Lung (tissue), 11 donors: ENCODE measurements at regions not wholly inside any gene's neighbourhood (a gene's known extent, or its start where the extent isn't known, plus 50 kb on each side); places are given as distances from the start of the nearest gene placed in this dataset.

ENCODE experiments used
- ATAC-seq: fragments of 200-7000 bp; cut with Tn5 transposase; one replicate; pipeline ENCODE4 v1.9.1; 2020; ENCODE audit warnings: moderate number of reproducible peaks; ENCODE audit not compliant: insufficient read depth, low FRiP score
- DNase-seq, 3 donors: peaks; one replicate each; pipeline ENCODE4 v3.0.0-alpha.2; 2013 to 2017
- H3K27ac ChIP-seq, 2 donors: one replicate each; pipeline ENCODE4 v1.5.1; 2013; ENCODE audit warnings: mild to moderate bottlenecking in 2 of 2, moderate library complexity in 2 of 2, control low read depth in 1 of 2, inconsistent platforms in 1 of 2, low read depth in 1 of 2, low read length in 1 of 2
- H3K27me3 ChIP-seq, 3 donors: one replicate each; pipeline ENCODE4 v1.5.1; 2013; ENCODE audit warnings: low read length in 2 of 3; ENCODE audit not compliant: control insufficient read depth in 3 of 3, insufficient read depth in 3 of 3
- H3K36me3 ChIP-seq, 4 donors: one replicate each; pipeline ENCODE4 v1.5.1; 2013; ENCODE audit warnings: low read length in 4 of 4, mild to moderate bottlenecking in 1 of 4, moderate library complexity in 1 of 4; ENCODE audit not compliant: control insufficient read depth in 4 of 4, insufficient read depth in 4 of 4
- H3K4me1 ChIP-seq, 5 donors: one replicate each; pipeline ENCODE4 v1.5.1; 2013; ENCODE audit warnings: low read length in 5 of 5, mild to moderate bottlenecking in 2 of 5, moderate library complexity in 1 of 5; ENCODE audit not compliant: control insufficient read depth in 5 of 5, insufficient read depth in 5 of 5
- H3K4me3 ChIP-seq: one replicate; pipeline ENCODE4 v1.5.1; 2013; ENCODE audit warnings: mild to moderate bottlenecking, control low read depth, moderate library complexity
- H3K9ac ChIP-seq, 2 donors: one replicate each; pipeline ENCODE4 v1.5.1; 2013; ENCODE audit warnings: low read length in 2 of 2, control low read depth in 1 of 2; ENCODE audit not compliant: insufficient read depth in 1 of 2
- H3K9me3 ChIP-seq, 4 donors: one replicate each; pipeline ENCODE4 v1.5.1; 2013; ENCODE audit warnings: low read length in 3 of 4, mild to moderate bottlenecking in 1 of 4, moderate library complexity in 1 of 4; ENCODE audit not compliant: control insufficient read depth in 4 of 4, insufficient read depth in 3 of 4
- WGBS, 2 donors: extraction: QIAGEN DNeasy Blood & Tissue Kit; methylation state at CpG; one replicate each; pipeline ENCODE4 v1.1.7; 2013; 5-methylcytosine and 5-hydroxymethylcytosine counted together
- TF ChIP-seq, protein P1 (sequence below): IDR thresholded peaks from 2 replicates; pipeline ENCODE4 v1.5.1; 2012; ENCODE audit warnings: mild to moderate bottlenecking; ENCODE audit errors: control extremely low read depth, extremely low read depth
- donor health status: control.
- donor health status: control.
- donor health status: Bipolar disorder and iron deficiency.
- donor health status: healthy.
- donor health status: DM: yes; HTN: yes; CAD: no.

GRCh38 chr14:38139926-38140325, 67.8 kb upstream of the SSTR1 start:
- no peak overlapping the region for H3K9ac ChIP-seq
- peaks cover 0 to 2% (median 0%) of the 10 kb centered on the region in 4 donors for H3K9me3 ChIP-seq
- no peak for DNase-seq
- peaks cover 0 to 14% (median 0%) of the 10 kb centered on the region in 5 donors for H3K4me1 ChIP-seq
- ATAC-seq: no peak
- no peak overlapping the region for H3K4me3 ChIP-seq
- no peaks in the 10 kb centered on the region for H3K27me3 ChIP-seq
- no peaks in the 10 kb centered on the region for H3K36me3 ChIP-seq
- 81 to 89% methylated on average over 2 of the region's 2 CpGs for WGBS, 2 donors
- H3K27ac ChIP-seq: no peak overlapping the region
- TF ChIP-seq, protein P1, sequence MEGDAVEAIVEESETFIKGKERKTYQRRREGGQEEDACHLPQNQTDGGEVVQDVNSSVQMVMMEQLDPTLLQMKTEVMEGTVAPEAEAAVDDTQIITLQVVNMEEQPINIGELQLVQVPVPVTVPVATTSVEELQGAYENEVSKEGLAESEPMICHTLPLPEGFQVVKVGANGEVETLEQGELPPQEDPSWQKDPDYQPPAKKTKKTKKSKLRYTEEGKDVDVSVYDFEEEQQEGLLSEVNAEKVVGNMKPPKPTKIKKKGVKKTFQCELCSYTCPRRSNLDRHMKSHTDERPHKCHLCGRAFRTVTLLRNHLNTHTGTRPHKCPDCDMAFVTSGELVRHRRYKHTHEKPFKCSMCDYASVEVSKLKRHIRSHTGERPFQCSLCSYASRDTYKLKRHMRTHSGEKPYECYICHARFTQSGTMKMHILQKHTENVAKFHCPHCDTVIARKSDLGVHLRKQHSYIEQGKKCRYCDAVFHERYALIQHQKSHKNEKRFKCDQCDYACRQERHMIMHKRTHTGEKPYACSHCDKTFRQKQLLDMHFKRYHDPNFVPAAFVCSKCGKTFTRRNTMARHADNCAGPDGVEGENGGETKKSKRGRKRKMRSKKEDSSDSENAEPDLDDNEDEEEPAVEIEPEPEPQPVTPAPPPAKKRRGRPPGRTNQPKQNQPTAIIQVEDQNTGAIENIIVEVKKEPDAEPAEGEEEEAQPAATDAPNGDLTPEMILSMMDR: no peak

- Histone ChIP-seq H3K27ac (no peak overlapping the region), H3K4me3 (no peak overlapping the region), H3K9ac (no peak overlapping the region), H3K36me3 (no peaks in the 10 kb centered on the region), H3K4me1 (peaks cover 0 to 8% (median 0%) of the 10 kb centered on the region in 5 donors), H3K9me3 (peaks cover 0 to 2% (median 0%) of the 10 kb centered on the region in 4 donors), H3K27me3 (no peaks in the 10 kb centered on the region)
- TF ChIP-seq, protein P1: no peak
- DNase-seq (no peak), ATAC-seq (no peak)
- WGBS, 2 donors: 71 to 82% methylated on average over 4 of the region's 4 CpGs
Observed at GRCh38 chr14:38143170-38143569, 64.5 kb upstream of the SSTR1 start.

GRCh38 chr14:38143659-38144505, 63.8 kb upstream of the SSTR1 start:
- WGBS, 2 donors: 67 to 68% methylated on average over 6 of the region's 6 CpGs
- no peak overlapping the region for H3K27ac ChIP-seq
- H3K36me3 ChIP-seq: no peaks in the 10 kb centered on the region
- peaks cover 0 to 8% (median 0%) of the 10 kb centered on the region in 5 donors for H3K4me1 ChIP-seq
- ATAC-seq (peak; percentile 41), DNase-seq (peak in 1 of 3 donors; percentile 29)
- TF ChIP-seq, protein P1: no peak
- H3K9ac ChIP-seq: no peak overlapping the region
- peaks cover 0 to 2% (median 0%) of the 10 kb centered on the region in 4 donors for H3K9me3 ChIP-seq
- H3K4me3 ChIP-seq: no peak overlapping the region
- no peaks in the 10 kb centered on the region for H3K27me3 ChIP-seq
